T-cell (primary cell): ENCODE measurements at regions not wholly inside any gene's neighbourhood (a gene's known extent, or its start where the extent isn't known, plus 50 kb on each side); places are given as distances from the start of the nearest gene placed in this dataset.

ENCODE experiments used
- ATAC-seq, 4 experiments: fragments of 200-7000 bp in 3 of 4; fragments of 150-1000 bp in 1 of 4; cut with Tn5 transposase; replicated peaks in 1 of 4; 1 replicate in 3 of 4; 2 replicates in 1 of 4; pipeline ENCODE4 v1.10.0; 2021; ENCODE audit warnings: moderate library complexity in 3 of 4, mild to moderate bottlenecking in 2 of 4, moderate number of reproducible peaks in 1 of 4
- CTCF ChIA-PET, 2 donors: fragments of 300-600 bp; sonication (Branson Sonifier 250); formaldehyde crosslinking; loops; one replicate each; lab custom pipeline; 2022; ENCODE audit warnings: antibody characterized with exemption in 2 of 2; lab: Charles Lee
- POLR2A ChIA-PET, 2 donors: fragments of 300-600 bp; sonication (Branson Sonifier 250); formaldehyde crosslinking; loops; one replicate each; lab custom pipeline; 2022; ENCODE audit warnings: antibody characterized with exemption in 2 of 2; lab: Charles Lee
- DNase-seq, 35 experiments: peaks; one replicate each; pipeline versions ENCODE4 v3.0.0 to v3.0.0-alpha.2; 2013 to 2023
- H3K27ac ChIP-seq: one replicate; pipeline ENCODE4 v1.5.1; 2013; ENCODE audit warnings: low read length
- H3K27me3 ChIP-seq, 2 experiments: replicated peaks in 1 of 2; 1 replicate in 1 of 2; 2 replicates in 1 of 2; pipeline versions ENCODE4 v1.6.1 to v1.7.0; 2013; ENCODE audit warnings: low read length in 1 of 2, mixed read lengths in 1 of 2; ENCODE audit not compliant: control insufficient read depth in 2 of 2, insufficient read depth in 2 of 2; ENCODE audit errors: extremely low read depth in 1 of 2
- H3K36me3 ChIP-seq, 2 donors: 1 replicate in 1 of 2; 2 replicates in 1 of 2; pipeline versions ENCODE4 v1.6.1 to v1.7.0; 2013; ENCODE audit warnings: low read length in 1 of 2; ENCODE audit not compliant: control insufficient read depth in 2 of 2, insufficient read depth in 1 of 2; ENCODE audit errors: extremely low read depth in 1 of 2
- H3K4me1 ChIP-seq, 2 experiments: 1 replicate in 1 of 2; 2 replicates in 1 of 2; pipeline versions ENCODE4 v1.6.1 to v1.7.0; 2013; ENCODE audit warnings: low read length in 2 of 2, mixed read lengths in 1 of 2; ENCODE audit not compliant: insufficient read depth in 2 of 2, control insufficient read depth in 1 of 2; ENCODE audit errors: extremely low read depth in 1 of 2
- H3K4me3 ChIP-seq, 2 donors: 1 replicate in 1 of 2; 2 replicates in 1 of 2; pipeline versions ENCODE4 v1.5.1 to v1.7.0; 2013; ENCODE audit warnings: mild to moderate bottlenecking in 2 of 2, low read length in 1 of 2, moderate library complexity in 1 of 2; ENCODE audit not compliant: control insufficient read depth in 1 of 2; ENCODE audit errors: extremely low read depth in 1 of 2
- H3K9me3 ChIP-seq: 2 replicates; pipeline ENCODE4 v1.7.0; 2013
- H3K27ac Mint-ChIP-seq, 2 donors: one replicate each; pipeline ENCODE4 v1.8.0; 2020 to 2021; ENCODE audit warnings: mild to moderate bottlenecking in 2 of 2, mixed read lengths in 2 of 2
- H3K27me3 Mint-ChIP-seq, 2 donors: one replicate each; pipeline ENCODE4 v1.8.0; 2021 to 2022; ENCODE audit warnings: mixed read lengths in 2 of 2
- H3K36me3 Mint-ChIP-seq: one replicate; pipeline ENCODE4 v1.8.0; 2021; ENCODE audit warnings: mixed read lengths
- H3K4me1 Mint-ChIP-seq, 3 donors: one replicate each; pipeline ENCODE4 v1.8.0; 2020 to 2022; ENCODE audit warnings: mixed read lengths in 3 of 3, mild to moderate bottlenecking in 1 of 3
- H3K4me3 Mint-ChIP-seq, 3 donors: one replicate each; pipeline ENCODE4 v1.8.0; 2020 to 2022; ENCODE audit warnings: mild to moderate bottlenecking in 3 of 3, mixed read lengths in 3 of 3, moderate library complexity in 3 of 3
- H3K9me3 Mint-ChIP-seq, 3 donors: one replicate each; pipeline ENCODE4 v1.8.0; 2020 to 2022; ENCODE audit warnings: mixed read lengths in 3 of 3
- WGBS: methylation state at CpG from one replicate; pipeline ENCODE4 v1.1.5; 2013; ENCODE audit warnings: missing lambda C conversion rate; ENCODE audit not compliant: insufficient coverage; 5-methylcytosine and 5-hydroxymethylcytosine counted together

DNA sequence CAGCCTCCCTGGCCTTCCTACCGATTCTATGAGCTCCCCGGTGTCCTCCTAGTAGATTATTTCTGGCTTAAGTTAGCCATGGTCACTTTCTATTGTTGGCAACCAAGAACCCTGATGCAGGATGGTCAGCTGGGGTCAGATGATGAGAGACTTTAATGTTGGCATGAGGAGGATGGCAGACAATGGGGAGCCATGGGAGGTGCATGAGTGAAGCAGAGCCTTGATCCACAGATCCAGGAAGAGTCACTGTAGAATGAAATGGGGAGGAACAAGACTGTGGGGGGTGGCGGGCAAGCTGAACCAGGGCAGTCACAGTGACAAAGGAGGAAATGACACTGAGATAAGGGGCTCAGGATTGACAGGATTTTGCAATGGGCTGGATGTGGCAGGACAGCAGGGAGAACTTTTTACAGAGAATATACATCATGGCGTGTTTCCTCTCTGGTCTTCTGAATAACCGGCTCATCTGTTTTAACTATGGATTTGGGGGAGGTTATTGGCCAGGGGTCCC is 60.9 kb downstream of the RPLP1 start:
- Histone ChIP-seq H3K27ac (no peak overlapping the region), H3K4me1 (no peaks in the 10 kb centered on the region), H3K36me3 (no peaks in the 10 kb centered on the region), H3K27me3 (peaks cover 0 to 17% of the 10 kb centered on the region in 2 experiments), H3K4me3 (no peak overlapping the region), H3K9me3 (no peaks in the 10 kb centered on the region)
- ChIA-PET POLR2A (no interaction called here), CTCF (no interaction called here)
- ATAC-seq (no peak), DNase-seq (no peak)
- Mint-ChIP-seq H3K4me1 (no peaks in the 10 kb centered on the region), H3K36me3 (no peaks in the 10 kb centered on the region), H3K27me3 (peaks cover 27 to 32% of the 10 kb centered on the region in 2 donors), H3K27ac (no peak overlapping the region), H3K9me3 (peaks cover 0 to 2% (median 0%) of the 10 kb centered on the region in 3 donors), H3K4me3 (no peak overlapping the region)
- WGBS, result 89% methylated on average over 3 of the region's 5 CpGs

DNA sequence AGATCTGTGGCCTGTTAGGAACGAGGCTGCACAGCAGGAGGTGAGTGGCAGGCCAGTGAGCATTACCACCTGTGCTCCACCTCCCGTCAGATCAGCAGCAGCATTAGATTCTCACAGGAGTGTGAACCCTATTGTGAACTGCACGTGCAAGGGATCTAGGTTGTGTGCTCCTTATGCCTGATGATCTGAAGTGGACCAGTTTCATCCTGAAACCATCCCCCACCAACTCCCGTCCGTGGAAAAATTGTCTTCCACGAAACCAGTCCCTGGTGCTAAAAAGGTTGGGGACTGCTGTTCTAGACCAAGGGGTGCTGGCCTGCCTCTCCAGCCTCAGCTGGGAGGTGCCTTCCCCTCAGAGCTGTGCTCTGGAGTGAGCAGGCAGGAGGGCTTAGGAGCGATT is 61.4 kb downstream of the RPLP1 start:
- Mint-ChIP-seq H3K4me3 (no peak overlapping the region), H3K4me1 (no peaks in the 10 kb centered on the region), H3K27me3 (peaks cover 27 to 32% of the 10 kb centered on the region in 2 donors), H3K36me3 (no peaks in the 10 kb centered on the region), H3K27ac (no peak overlapping the region), H3K9me3 (peaks cover 0 to 2% (median 0%) of the 10 kb centered on the region in 3 donors)
- CTCF ChIA-PET, result no interaction called here
- POLR2A ChIA-PET, result no interaction called here
- DNase-seq, result no peak
- H3K36me3 ChIP-seq, result no peaks in the 10 kb centered on the region
- 22% methylated on average over 1 of the region's 7 CpGs for WGBS
- H3K27me3 ChIP-seq, result peaks cover 0 to 17% of the 10 kb centered on the region in 2 experiments
- H3K9me3 ChIP-seq, result no peaks in the 10 kb centered on the region
- H3K27ac ChIP-seq, result no peak overlapping the region
- H3K4me1 ChIP-seq, result no peaks in the 10 kb centered on the region
- no peak for ATAC-seq
- H3K4me3 ChIP-seq, result no peak overlapping the region

DNA sequence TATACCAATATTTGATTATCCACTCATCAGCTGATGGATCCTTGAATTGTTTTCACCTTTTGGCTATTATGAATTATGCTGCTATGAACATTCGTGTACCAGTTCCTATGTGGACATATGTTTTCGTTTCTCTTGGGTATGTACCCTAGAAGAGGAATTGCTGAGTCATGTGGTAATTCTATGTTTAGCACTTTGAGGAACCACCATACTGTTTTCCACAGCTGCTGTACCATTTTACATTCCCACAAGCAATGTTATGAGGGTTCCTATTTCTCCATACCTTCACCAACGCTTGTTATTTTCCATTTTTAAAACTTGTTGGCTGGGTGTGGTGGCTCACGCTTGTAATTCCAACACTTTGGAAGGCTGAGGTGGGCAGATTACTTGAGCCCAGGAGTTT is 62.9 kb downstream of the RPLP1 start:
- WGBS, result no CpG with 5 or more reads among the region's 4 CpGs
- H3K27me3 Mint-ChIP-seq, result peaks cover 28 to 36% of the 10 kb centered on the region in 2 donors
- POLR2A ChIA-PET, result no interaction called here

DNA sequence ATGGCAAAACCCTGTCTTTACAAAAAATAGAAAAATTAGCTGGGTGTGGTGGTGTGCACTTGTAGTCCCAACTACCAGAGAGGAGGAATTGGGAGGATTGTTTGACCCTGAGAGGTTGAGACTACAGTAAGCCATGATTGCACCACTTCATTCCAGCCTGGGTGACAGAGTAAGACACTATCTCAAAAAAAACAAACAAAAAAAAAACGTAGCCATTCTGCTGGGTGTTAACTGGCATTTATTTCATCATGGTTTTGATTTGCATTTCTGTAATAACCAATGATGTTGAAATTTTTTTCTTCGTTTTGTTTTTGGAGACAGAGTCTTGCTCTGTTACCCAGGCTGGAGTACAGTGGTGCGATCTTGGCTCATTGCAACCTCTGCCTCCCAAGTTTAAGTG is 63.3 kb downstream of the RPLP1 start:
- POLR2A ChIA-PET, result no interaction called here

More for the DNA sequence above, 62.9 kb downstream of the RPLP1 start:
- Histone ChIP-seq H3K4me3 (no peak overlapping the region), H3K27ac (no peak overlapping the region), H3K36me3 (no peaks in the 10 kb centered on the region), H3K27me3 (peaks cover 0 to 17% of the 10 kb centered on the region in 2 experiments), H3K9me3 (no peaks in the 10 kb centered on the region), H3K4me1 (no peaks in the 10 kb centered on the region)
- DNase-seq (no peak), ATAC-seq (no peak)
- CTCF ChIA-PET, result no interaction called here
- Mint-ChIP-seq H3K9me3 (peaks cover 0 to 2% (median 0%) of the 10 kb centered on the region in 3 donors), H3K4me1 (no peaks in the 10 kb centered on the region), H3K27ac (no peak overlapping the region), H3K4me3 (no peak overlapping the region), H3K36me3 (no peaks in the 10 kb centered on the region)

DNA sequence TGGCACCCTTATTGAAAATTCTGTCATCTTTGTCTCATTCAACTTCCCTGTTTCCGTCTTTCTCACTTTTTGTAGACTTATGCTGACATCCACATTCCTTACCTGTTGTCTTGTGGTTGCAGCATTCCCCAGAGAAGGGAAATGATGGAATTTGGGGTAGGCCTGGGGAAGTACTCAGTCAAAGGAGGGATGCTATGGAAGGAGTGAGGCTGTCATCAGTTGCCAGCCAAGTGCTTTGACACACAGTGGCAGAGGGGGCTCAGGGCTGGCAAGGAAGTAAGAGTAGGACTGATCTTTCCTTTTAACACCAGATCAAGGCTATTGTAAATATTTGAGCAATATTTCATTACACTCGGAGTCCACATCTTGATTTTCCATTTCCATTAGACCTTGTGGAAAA is 64.4 kb downstream of the RPLP1 start:
- Mint-ChIP-seq H3K36me3 (no peaks in the 10 kb centered on the region), H3K27ac (no peak overlapping the region), H3K4me3 (no peak overlapping the region), H3K27me3 (peaks cover 25 to 27% of the 10 kb centered on the region in 2 donors), H3K4me1 (no peaks in the 10 kb centered on the region), H3K9me3 (peaks cover 0 to 2% (median 0%) of the 10 kb centered on the region in 3 donors)
- DNase-seq, result no peak
- H3K4me3 ChIP-seq, result no peak overlapping the region
- CTCF ChIA-PET, result no interaction called here
- WGBS, result no CpG with 5 or more reads among the region's 2 CpGs
- no peak overlapping the region for H3K27ac ChIP-seq
- POLR2A ChIA-PET, result no interaction called here
- ATAC-seq, result no peak
- no peaks in the 10 kb centered on the region for H3K4me1 ChIP-seq
- H3K36me3 ChIP-seq, result no peaks in the 10 kb centered on the region
- H3K9me3 ChIP-seq, result no peaks in the 10 kb centered on the region
- H3K27me3 ChIP-seq, result peaks cover 0 to 17% of the 10 kb centered on the region in 2 experiments

More for the DNA sequence above, 63.3 kb downstream of the RPLP1 start:
- CTCF ChIA-PET, result no interaction called here
- Histone ChIP-seq H3K4me3 (no peak overlapping the region), H3K36me3 (no peaks in the 10 kb centered on the region), H3K4me1 (no peaks in the 10 kb centered on the region), H3K9me3 (no peaks in the 10 kb centered on the region), H3K27ac (no peak overlapping the region), H3K27me3 (peaks cover 0 to 17% of the 10 kb centered on the region in 2 experiments)
- Mint-ChIP-seq H3K36me3 (no peaks in the 10 kb centered on the region), H3K4me1 (no peaks in the 10 kb centered on the region), H3K4me3 (no peak overlapping the region), H3K27ac (no peak overlapping the region), H3K27me3 (peaks cover 28 to 36% of the 10 kb centered on the region in 2 donors), H3K9me3 (peaks cover 0 to 2% (median 0%) of the 10 kb centered on the region in 3 donors)
- DNase-seq (no peak), ATAC-seq (no peak)
- WGBS, result 94% methylated on average over 2 of the region's 3 CpGs

DNA sequence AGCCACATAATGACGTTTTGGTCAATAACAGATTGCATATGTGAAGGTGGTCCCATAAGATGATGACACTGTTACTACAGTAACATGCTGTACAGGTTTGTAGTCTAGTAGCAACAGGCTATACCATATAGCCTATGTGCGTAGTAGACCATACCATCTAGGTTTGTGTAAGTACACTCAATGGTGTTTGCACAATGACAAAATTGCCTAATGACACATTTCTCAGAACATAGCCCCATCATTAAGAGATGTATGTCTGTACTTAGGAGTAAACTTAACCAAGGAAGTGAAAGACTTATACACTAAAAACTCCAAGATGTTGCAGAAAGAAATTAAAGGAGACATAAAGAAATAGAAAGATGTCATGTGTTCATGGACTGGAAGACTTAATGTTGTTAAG is 66.2 kb downstream of the RPLP1 start:
- H3K4me3 Mint-ChIP-seq, result no peak overlapping the region
- no peak for DNase-seq
- H3K36me3 Mint-ChIP-seq, result no peaks in the 10 kb centered on the region
- ChIA-PET POLR2A (no interaction called here), CTCF (no interaction called here)
- H3K27me3 ChIP-seq, result peaks cover 0 to 7% of the 10 kb centered on the region in 2 experiments
- H3K27me3 Mint-ChIP-seq, result peaks cover 11% of the 10 kb centered on the region in 2 donors
- H3K27ac ChIP-seq, result no peak overlapping the region
- 60% methylated on average over 1 of the region's 2 CpGs for WGBS
- no peaks in the 10 kb centered on the region for H3K36me3 ChIP-seq
- no peak overlapping the region for H3K27ac Mint-ChIP-seq
- no peaks in the 10 kb centered on the region for H3K9me3 ChIP-seq
- peaks cover 0 to 2% (median 0%) of the 10 kb centered on the region in 3 donors for H3K9me3 Mint-ChIP-seq
- no peaks in the 10 kb centered on the region for H3K4me1 ChIP-seq
- no peaks in the 10 kb centered on the region for H3K4me1 Mint-ChIP-seq
- no peak overlapping the region for H3K4me3 ChIP-seq
- ATAC-seq, result no peak

DNA sequence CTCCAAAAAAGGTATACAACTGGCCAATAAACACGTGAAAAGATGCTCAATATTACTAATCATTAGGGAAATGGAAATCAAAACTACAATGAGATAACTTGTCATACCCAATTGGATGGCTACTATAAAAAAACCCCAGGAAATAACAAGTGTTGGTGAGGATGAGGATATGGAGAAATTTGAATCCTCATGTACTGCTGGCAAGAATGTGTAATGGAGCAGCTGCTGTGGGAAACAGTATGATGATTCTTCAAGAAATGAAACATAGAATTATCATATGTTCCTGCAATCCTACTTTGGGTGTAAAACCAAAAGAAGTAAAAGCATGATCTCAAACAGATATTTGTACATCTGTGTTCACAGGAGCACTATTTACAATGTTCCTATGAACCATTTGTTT is 67.4 kb downstream of the RPLP1 start:
- H3K4me3 Mint-ChIP-seq, result no peak overlapping the region
- H3K27ac Mint-ChIP-seq, result no peak overlapping the region
- H3K4me1 ChIP-seq, result no peaks in the 10 kb centered on the region
- peaks cover 9% of the 10 kb centered on the region in 2 donors for H3K27me3 Mint-ChIP-seq
- H3K36me3 ChIP-seq, result no peaks in the 10 kb centered on the region
- CTCF ChIA-PET, result no interaction called here
- DNase-seq (no peak), ATAC-seq (no peak)
- no peaks in the 10 kb centered on the region for H3K36me3 Mint-ChIP-seq
- POLR2A ChIA-PET, result no interaction called here
- no peak overlapping the region for H3K27ac ChIP-seq
- no peaks in the 10 kb centered on the region for H3K9me3 ChIP-seq
- H3K4me3 ChIP-seq, result no peak overlapping the region
- no CpG with 5 or more reads among the region's 1 CpG for WGBS
- H3K27me3 ChIP-seq, result peaks cover 0 to 4% of the 10 kb centered on the region in 2 experiments
- H3K4me1 Mint-ChIP-seq, result no peaks in the 10 kb centered on the region
- H3K9me3 Mint-ChIP-seq, result peaks cover 0 to 2% (median 0%) of the 10 kb centered on the region in 3 donors
